ENCODE measurements at regions not wholly inside any gene's neighbourhood (a gene's known extent, or its start where the extent isn't known, plus 50 kb on each side); places are given as distances from the start of the nearest gene placed in this dataset.

DNA sequence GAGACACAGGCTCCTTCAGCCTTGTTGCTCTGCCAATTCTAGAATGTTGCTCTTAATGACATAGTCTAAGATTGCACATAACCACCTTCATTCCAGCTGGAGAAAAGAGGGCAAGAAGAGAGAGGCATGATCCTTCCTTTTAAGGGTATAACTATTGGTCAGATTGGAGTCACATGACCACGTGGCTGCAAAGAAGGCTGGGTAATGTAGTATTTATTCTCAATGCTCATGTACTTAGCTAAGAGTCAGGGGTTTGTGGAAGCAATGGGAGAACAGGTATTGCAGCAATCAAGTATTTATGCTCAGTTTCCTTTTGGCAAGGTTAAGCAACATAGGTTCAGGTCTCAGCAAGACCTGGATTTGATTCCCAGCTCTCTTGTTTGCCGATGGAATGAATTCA, 298.8 kb upstream of the TBX3 start:
- no peak for TF ChIP-seq CTCF (IDR thresholded peaks at IDR 0.05; ENCODE audit: low read depth, low read length)
- DNase-seq (ENCODE audit: low read depth, low spot score), result no peak
- no peak overlapping the region for H3K4me3 ChIP-seq (ENCODE audit: low read depth, low read length)
- in situ Hi-C loops (cut with HindIII; ENCODE audit: low sequenced_read_pairs), result no loop called here

DNA sequence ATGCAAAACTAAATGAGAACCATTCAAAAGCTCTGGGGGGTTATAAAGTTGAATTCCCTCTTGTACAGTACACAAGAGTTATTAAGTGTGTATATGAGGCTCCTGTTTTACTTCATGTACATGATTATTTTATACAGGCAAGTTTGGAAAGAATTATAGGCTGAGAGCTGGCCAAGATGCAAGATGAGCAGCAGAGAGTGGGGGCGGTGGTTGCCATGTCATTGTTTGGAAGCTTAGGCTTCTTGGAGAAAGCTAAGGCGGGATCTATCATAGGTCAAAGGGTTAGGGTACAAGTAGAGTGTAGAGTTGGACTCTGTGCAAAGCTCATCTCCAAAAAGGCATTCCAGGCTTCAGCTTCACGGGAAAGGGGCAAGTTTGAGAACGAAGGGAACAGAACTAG, 297.1 kb upstream of the TBX3 start:
- TF ChIP-seq CTCF (IDR thresholded peaks at IDR 0.05; ENCODE audit: low read depth, low read length), result no peak
- in situ Hi-C loops (cut with HindIII; ENCODE audit: low sequenced_read_pairs), result no loop called here
- no peak for DNase-seq (ENCODE audit: low read depth, low spot score)
- no peak overlapping the region for H3K4me3 ChIP-seq (ENCODE audit: low read depth, low read length)

DNA sequence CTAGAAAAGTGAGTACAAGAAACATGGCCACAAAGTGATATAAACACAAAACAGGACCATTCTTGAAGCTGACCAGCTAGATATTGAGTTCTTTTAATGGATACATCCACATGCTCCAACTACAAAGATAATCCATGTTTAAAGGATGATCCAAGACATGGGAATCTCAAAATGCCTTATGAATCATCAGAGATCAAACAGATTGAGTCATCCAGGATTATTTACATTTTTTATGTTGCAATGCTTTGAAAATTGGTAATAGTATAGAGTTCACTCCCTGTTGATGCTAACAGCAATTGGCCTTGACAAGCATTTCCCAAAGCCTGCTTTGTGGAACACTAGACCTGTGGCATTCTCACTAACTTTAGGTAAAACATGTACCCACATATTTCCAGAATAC, 293.0 kb upstream of the TBX3 start:
- no peak overlapping the region for H3K4me3 ChIP-seq (ENCODE audit: low read depth, low read length)
- TF ChIP-seq CTCF (IDR thresholded peaks at IDR 0.05; ENCODE audit: low read depth, low read length), result no peak
- peak; percentile 51 for DNase-seq (ENCODE audit: low read depth, low spot score)
- in situ Hi-C loops (cut with HindIII; ENCODE audit: low sequenced_read_pairs), result no loop called here

DNA sequence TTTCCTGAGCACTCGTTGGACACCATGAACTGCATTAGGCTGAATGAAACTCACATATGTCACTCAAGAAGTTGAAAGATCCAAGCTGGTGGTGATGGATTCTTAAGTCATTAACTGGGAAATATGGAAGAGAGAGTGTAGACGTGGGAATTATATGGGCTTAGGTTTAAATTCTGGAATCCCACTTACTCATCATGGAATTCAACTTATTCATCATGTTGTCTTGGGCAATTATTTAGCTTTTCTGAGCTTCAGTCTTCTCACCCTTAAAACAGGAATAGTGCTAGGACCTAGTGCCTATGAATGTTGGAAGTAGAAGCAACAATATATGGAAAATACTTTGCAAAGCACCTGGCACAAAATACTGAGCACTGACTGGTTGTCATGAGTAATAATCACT, 292.4 kb upstream of the TBX3 start:
- H3K4me3 ChIP-seq (ENCODE audit: low read depth, low read length), result no peak overlapping the region
- in situ Hi-C loops (cut with HindIII; ENCODE audit: low sequenced_read_pairs), result no loop called here
- no peak for DNase-seq (ENCODE audit: low read depth, low spot score)
- TF ChIP-seq CTCF (IDR thresholded peaks at IDR 0.05; ENCODE audit: low read depth, low read length), result no peak

GRCh38 chr12:114975640-114976310, 291.8 kb upstream of the TBX3 start:
- TF ChIP-seq CTCF (IDR thresholded peaks at IDR 0.05; ENCODE audit: low read depth, low read length), result no peak
- in situ Hi-C loops (cut with HindIII; ENCODE audit: low sequenced_read_pairs), result no loop called here
- H3K4me3 ChIP-seq (ENCODE audit: low read depth, low read length), result no peak overlapping the region
- no peak for DNase-seq (ENCODE audit: low read depth, low spot score)

GRCh38 chr12:114974826-114975639, 291.1 kb upstream of the TBX3 start:
- in situ Hi-C loops (cut with HindIII; ENCODE audit: low sequenced_read_pairs), result no loop called here
- TF ChIP-seq CTCF (IDR thresholded peaks at IDR 0.05; ENCODE audit: low read depth, low read length), result no peak
- no peak overlapping the region for H3K4me3 ChIP-seq (ENCODE audit: low read depth, low read length)
- no peak for DNase-seq (ENCODE audit: low read depth, low spot score)

Measured in astrocyte of the spinal cord (primary cell).